NAMALWA (cell line): ENCODE measurements at regions not wholly inside any gene's neighbourhood (a gene's known extent, or its start where the extent isn't known, plus 50 kb on each side); places are given as distances from the start of the nearest gene placed in this dataset.
A peak's percentile ranks its signal among the peaks of the same experiment; 100 is the strongest.
"Not testable (repeated sequence)": the region's sequence is repeated elsewhere in the genome, so short reads cannot be mapped to it uniquely, and the experiment has no call there.

Source experiments
- DNase-seq: peaks from one replicate; pipeline ENCODE4 v3.0.0-alpha.2; 2015; ENCODE audit warnings: low spot score

GRCh38 chr16:5215901-5216300 is 118.3 kb upstream of the EEF2KMT start:
- DNase-seq, result no peak

- no peak for DNase-seq
These were observed 116.9 kb upstream of the EEF2KMT start for GRCh38 chr16:5214466-5214865.

- not testable (repeated sequence) for DNase-seq
These were observed 114.9 kb upstream of the EEF2KMT start for GRCh38 chr16:5212501-5212900.

GRCh38 chr16:5207862-5208498 is 110.4 kb upstream of the EEF2KMT start:
- peak; percentile 82 for DNase-seq

- no peak for DNase-seq
These were observed 109.5 kb upstream of the EEF2KMT start for GRCh38 chr16:5207001-5207523.

GRCh38 chr16:5206331-5206990 is 108.9 kb upstream of the EEF2KMT start:
- no peak for DNase-seq

GRCh38 chr16:5205361-5206040 is 107.9 kb upstream of the EEF2KMT start:
- DNase-seq, result no peak

- DNase-seq, result not testable (repeated sequence)
These were observed 106.1 kb upstream of the EEF2KMT start for GRCh38 chr16:5203675-5204074.

- DNase-seq, result no peak
These were observed 102.5 kb upstream of the EEF2KMT start for GRCh38 chr16:5200123-5200522.

- DNase-seq, result no peak
These were observed 98.6 kb upstream of the EEF2KMT start for GRCh38 chr16:5196204-5196603.

- DNase-seq, result no peak
These were observed 96.3 kb upstream of the EEF2KMT start for GRCh38 chr16:5193861-5194260.

GRCh38 chr16:5188989-5189352 is 91.4 kb upstream of the EEF2KMT start:
- DNase-seq, result no peak

GRCh38 chr16:5188318-5188988 is 90.9 kb upstream of the EEF2KMT start:
- no peak for DNase-seq

GRCh38 chr16:5187402-5187952 is 89.9 kb upstream of the EEF2KMT start:
- DNase-seq, result no peak

GRCh38 chr16:5186381-5186903 is 88.8 kb upstream of the EEF2KMT start:
- DNase-seq, result no peak

GRCh38 chr16:5176505-5176904 is 78.9 kb upstream of the EEF2KMT start:
- DNase-seq, result no peak

- DNase-seq, result no peak
These were observed 77.7 kb upstream of the EEF2KMT start for GRCh38 chr16:5175266-5175665.

GRCh38 chr16:5166486-5166885 is 68.9 kb upstream of the EEF2KMT start:
- no peak for DNase-seq

- DNase-seq, result not testable (repeated sequence)
These were observed 67.8 kb upstream of the EEF2KMT start for GRCh38 chr16:5165429-5165828.

- DNase-seq, result not testable (repeated sequence)
These were observed 65.2 kb upstream of the EEF2KMT start for GRCh38 chr16:5162801-5163200.

- not testable (repeated sequence) for DNase-seq
These were observed 64.3 kb upstream of the EEF2KMT start for GRCh38 chr16:5161888-5162287.

- DNase-seq, result not testable (repeated sequence)
These were observed 62.4 kb upstream of the EEF2KMT start for GRCh38 chr16:5160010-5160409.
